Natural killer cell treated with Interleukin-12 subunit alpha and Interleukin-12 subunit beta and Interleukin-15 and Interleukin-18, amount 100 ng/mL, for 72 hours (primary cell): ENCODE measurements at regions not wholly inside any gene's neighbourhood (a gene's known extent, or its start where the extent isn't known, plus 50 kb on each side); places are given as distances from the start of the nearest gene placed in this dataset.

ENCODE experiments used
- ATAC-seq, 2 donors: fragments of 150-1000 bp; cut with Tn5 transposase in 1 of 2; sonication (Bioruptor Pico), chemical (Tn5 transposase) in 1 of 2; 2 replicates each; pipeline ENCODE4 v1.10.0; 2021
- DNase-seq: peaks from one replicate; pipeline ENCODE4 v3.0.0; 2022; ENCODE audit warnings: low spot score
- H3K27ac Mint-ChIP-seq, 2 donors: 1 replicate in 1 of 2; 2 replicates in 1 of 2; pipeline ENCODE4 v1.8.0; 2022; ENCODE audit warnings: mixed read lengths in 2 of 2, mild to moderate bottlenecking in 1 of 2, moderate library complexity in 1 of 2
- H3K27me3 Mint-ChIP-seq, 2 donors: 1 replicate in 1 of 2; 2 replicates in 1 of 2; pipeline ENCODE4 v1.8.0; 2022; ENCODE audit warnings: mixed read lengths in 2 of 2
- H3K36me3 Mint-ChIP-seq: one replicate; pipeline ENCODE4 v1.8.0; 2022; ENCODE audit warnings: mixed read lengths
- H3K4me1 Mint-ChIP-seq, 2 donors: 1 replicate in 1 of 2; 2 replicates in 1 of 2; pipeline ENCODE4 v1.8.0; 2022; ENCODE audit warnings: low read depth in 2 of 2, mixed read lengths in 2 of 2, mild to moderate bottlenecking in 1 of 2
- H3K4me3 Mint-ChIP-seq: one replicate; pipeline ENCODE4 v1.8.0; 2022; ENCODE audit warnings: mixed read lengths
- H3K9me3 Mint-ChIP-seq: 2 replicates; pipeline ENCODE4 v1.8.0; 2022; ENCODE audit warnings: mixed read lengths

DNA sequence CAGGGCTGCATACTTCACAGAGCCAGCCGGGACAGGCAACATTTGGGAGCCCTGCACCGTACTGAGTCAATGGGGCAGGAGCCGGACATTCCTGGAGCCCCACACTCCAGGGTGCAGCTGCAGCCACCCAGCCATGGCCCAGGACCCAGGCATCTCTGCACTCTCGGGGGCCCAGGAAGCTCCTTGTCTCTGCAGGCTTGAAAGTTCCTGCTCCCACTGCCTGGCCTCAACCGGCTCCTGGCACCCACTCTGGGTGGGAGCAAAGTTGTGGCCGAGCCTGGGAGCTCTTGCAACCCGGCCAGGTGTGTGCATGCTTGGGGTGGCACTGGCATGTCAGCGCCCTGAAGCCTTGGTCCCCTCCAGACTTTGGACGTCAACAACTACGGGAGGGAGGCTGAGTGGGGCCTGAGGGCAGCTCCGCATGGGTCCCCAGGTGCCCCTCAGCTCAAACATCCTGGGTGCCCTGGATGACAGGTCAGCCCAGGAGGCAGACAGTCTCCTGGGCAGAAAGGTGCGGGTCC is 833.5 kb upstream of the CADM2 start:
- Mint-ChIP-seq H3K9me3 (peaks cover 19% of the 10 kb centered on the region), H3K4me1 (no peaks in the 10 kb centered on the region), H3K27me3 (no peaks in the 10 kb centered on the region), H3K4me3 (no peak overlapping the region), H3K27ac (no peak overlapping the region), H3K36me3 (peaks cover 4% of the 10 kb centered on the region)
- ATAC-seq (peak in 1 of 2 donors; percentile 31), DNase-seq (no peak)

DNA sequence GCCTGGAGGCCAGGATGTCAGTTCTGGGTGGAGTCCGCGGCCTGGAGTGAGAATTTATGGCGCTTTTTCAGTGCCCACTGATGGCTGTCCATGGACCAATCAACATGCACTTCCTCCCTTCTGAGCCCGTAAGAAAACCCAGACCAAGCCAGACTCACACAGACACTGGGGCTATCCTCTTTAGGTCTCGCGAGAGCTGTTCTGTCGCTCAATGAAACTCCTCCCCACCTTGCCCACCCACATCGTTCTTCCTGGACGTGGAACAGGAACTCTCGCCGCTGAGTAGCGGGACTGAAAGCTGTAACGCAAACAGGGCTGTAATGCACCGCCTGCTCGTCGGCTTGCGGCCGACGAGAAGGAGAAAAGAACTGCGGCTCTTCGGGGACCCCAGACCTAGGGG is 833.0 kb upstream of the CADM2 start:
- Mint-ChIP-seq H3K4me3 (no peak overlapping the region), H3K36me3 (peaks cover 4% of the 10 kb centered on the region), H3K4me1 (no peaks in the 10 kb centered on the region), H3K27me3 (no peaks in the 10 kb centered on the region), H3K27ac (no peak overlapping the region), H3K9me3 (peaks cover 19% of the 10 kb centered on the region)
- DNase-seq (no peak), ATAC-seq (no peak)

- ATAC-seq (no peak), DNase-seq (no peak)
- H3K4me3 Mint-ChIP-seq, result no peak overlapping the region
- no peaks in the 10 kb centered on the region for H3K27me3 Mint-ChIP-seq
- H3K9me3 Mint-ChIP-seq, result peaks cover 19% of the 10 kb centered on the region
- no peak overlapping the region for H3K27ac Mint-ChIP-seq
- no peaks in the 10 kb centered on the region for H3K4me1 Mint-ChIP-seq
- H3K36me3 Mint-ChIP-seq, result peaks cover 4% of the 10 kb centered on the region
Measured at GRCh38 chr3:84126160-84126559, 832.6 kb upstream of the CADM2 start.

GRCh38 chr3:84128024-84128423 is 830.8 kb upstream of the CADM2 start:
- Mint-ChIP-seq H3K4me1 (no peaks in the 10 kb centered on the region), H3K27ac (no peak overlapping the region), H3K4me3 (no peak overlapping the region), H3K9me3 (peaks cover 20% of the 10 kb centered on the region), H3K36me3 (peaks cover 4% of the 10 kb centered on the region), H3K27me3 (no peaks in the 10 kb centered on the region)
- DNase-seq, result no peak
- no peak for ATAC-seq

DNA sequence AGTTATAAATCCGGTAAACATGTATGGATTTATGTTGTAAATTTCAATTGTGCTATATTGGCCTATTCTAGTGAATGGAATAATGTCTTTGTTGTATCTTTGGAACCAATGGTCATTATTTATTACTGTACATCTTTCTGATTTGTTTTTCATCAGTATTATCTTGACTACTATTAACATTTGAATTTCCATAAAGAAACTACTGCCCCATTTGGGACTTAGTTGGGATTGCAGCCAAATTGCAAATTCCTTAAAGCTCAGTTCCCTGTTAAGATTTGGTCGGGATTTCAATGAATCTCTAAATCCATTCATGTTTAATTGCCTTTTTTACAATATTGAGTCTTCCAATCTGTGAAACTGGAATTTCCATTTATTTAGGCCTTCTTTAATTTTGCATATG is 822.4 kb upstream of the CADM2 start:
- no peak for DNase-seq

GRCh38 chr3:84140631-84141030 is 818.2 kb upstream of the CADM2 start:
- no peak overlapping the region for H3K4me3 Mint-ChIP-seq
- H3K27ac Mint-ChIP-seq, result no peak overlapping the region
- ATAC-seq, result no peak

More for the DNA sequence above, 822.4 kb upstream of the CADM2 start:
- no peaks in the 10 kb centered on the region for H3K36me3 Mint-ChIP-seq
- no peaks in the 10 kb centered on the region for H3K27me3 Mint-ChIP-seq
- ATAC-seq, result no peak
- H3K4me3 Mint-ChIP-seq, result no peak overlapping the region
- H3K27ac Mint-ChIP-seq, result no peak overlapping the region
- peaks cover 10% of the 10 kb centered on the region for H3K9me3 Mint-ChIP-seq
- H3K4me1 Mint-ChIP-seq, result no peaks in the 10 kb centered on the region

GRCh38 chr3:84141571-84141970 is 817.2 kb upstream of the CADM2 start:
- Mint-ChIP-seq H3K27me3 (no peaks in the 10 kb centered on the region), H3K36me3 (no peaks in the 10 kb centered on the region), H3K4me1 (no peaks in the 10 kb centered on the region), H3K27ac (no peak overlapping the region), H3K4me3 (no peak overlapping the region), H3K9me3 (peaks cover 5% of the 10 kb centered on the region)
- ATAC-seq, result no peak
- no peak for DNase-seq

More at GRCh38 chr3:84140631-84141030, 818.2 kb upstream of the CADM2 start:
- H3K36me3 Mint-ChIP-seq, result no peaks in the 10 kb centered on the region
- no peaks in the 10 kb centered on the region for H3K4me1 Mint-ChIP-seq
- peaks cover 5% of the 10 kb centered on the region for H3K9me3 Mint-ChIP-seq
- DNase-seq, result no peak
- H3K27me3 Mint-ChIP-seq, result no peaks in the 10 kb centered on the region

DNA sequence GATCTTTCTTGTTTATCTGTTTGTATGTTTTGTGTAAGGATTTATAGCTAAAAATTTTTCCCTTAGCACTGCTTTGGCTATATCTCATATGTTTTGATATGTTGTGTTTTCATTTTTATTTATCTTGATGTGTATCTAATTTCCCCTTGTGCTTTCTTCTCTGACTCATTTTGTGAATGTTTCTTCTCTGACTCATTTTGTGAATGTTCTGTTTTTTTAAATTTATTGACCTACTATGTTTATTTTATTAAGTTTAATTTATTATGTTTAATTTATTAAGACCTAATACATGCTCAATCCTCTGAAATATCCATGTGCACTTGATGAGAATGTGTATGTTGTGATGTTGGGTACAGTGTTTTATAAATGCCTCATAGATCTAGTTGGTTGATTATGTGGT is 793.5 kb upstream of the CADM2 start:
- H3K27me3 Mint-ChIP-seq, result no peaks in the 10 kb centered on the region
- H3K4me1 Mint-ChIP-seq, result no peaks in the 10 kb centered on the region
- H3K9me3 Mint-ChIP-seq, result peaks cover 29% of the 10 kb centered on the region
- ATAC-seq (no peak), DNase-seq (no peak)
- peaks cover 5% of the 10 kb centered on the region for H3K36me3 Mint-ChIP-seq
- no peak overlapping the region for H3K27ac Mint-ChIP-seq
- H3K4me3 Mint-ChIP-seq, result no peak overlapping the region

DNA sequence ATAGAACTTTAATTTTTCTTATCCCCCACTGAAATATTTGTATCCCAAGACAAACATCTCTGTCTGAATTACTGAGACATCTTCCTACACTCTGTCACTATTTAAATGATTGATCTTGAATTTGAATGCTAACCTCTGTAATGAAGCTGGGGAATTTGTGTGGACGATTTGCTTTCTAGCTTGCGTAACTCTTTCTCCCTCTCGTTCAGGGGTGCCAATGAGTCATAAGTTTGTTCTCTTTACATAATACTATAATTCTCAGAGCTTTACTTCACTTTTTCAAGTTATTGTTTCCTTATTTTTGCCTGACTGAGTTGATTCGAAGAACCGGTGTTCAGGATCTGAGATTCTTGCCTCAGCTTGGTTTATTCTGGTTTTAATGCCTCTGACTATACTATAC is 783.3 kb upstream of the CADM2 start:
- Mint-ChIP-seq H3K4me3 (no peak overlapping the region), H3K36me3 (peaks cover 4% of the 10 kb centered on the region), H3K4me1 (no peaks in the 10 kb centered on the region), H3K27me3 (no peaks in the 10 kb centered on the region), H3K9me3 (peaks cover 13% of the 10 kb centered on the region), H3K27ac (no peak overlapping the region)
- ATAC-seq (no peak), DNase-seq (no peak)

DNA sequence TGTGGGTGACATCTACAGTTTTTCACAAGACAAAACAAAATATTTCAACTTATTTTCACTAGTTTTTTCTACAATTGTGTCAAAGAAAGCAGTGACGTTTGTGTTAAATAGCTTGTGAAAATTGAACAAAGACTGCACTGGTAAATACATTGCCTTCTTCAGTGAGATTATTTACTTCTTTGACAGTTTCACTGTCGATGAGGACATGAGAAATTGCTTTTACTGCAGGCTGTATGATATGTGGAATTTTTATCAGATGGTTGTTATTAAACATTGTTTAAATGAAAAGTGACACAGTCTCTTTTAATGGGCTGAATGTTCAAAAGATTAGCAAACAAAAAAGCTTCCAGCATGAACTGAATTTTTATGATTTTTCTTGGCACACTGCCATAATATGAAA is 773.9 kb upstream of the CADM2 start:
- DNase-seq (no peak), ATAC-seq (no peak)
- Mint-ChIP-seq H3K27ac (no peak overlapping the region), H3K9me3 (peaks cover 9% of the 10 kb centered on the region), H3K4me1 (no peaks in the 10 kb centered on the region), H3K4me3 (no peak overlapping the region), H3K27me3 (no peaks in the 10 kb centered on the region), H3K36me3 (peaks cover 5% of the 10 kb centered on the region)

- Mint-ChIP-seq H3K27ac (no peak overlapping the region), H3K36me3 (peaks cover 27% of the 10 kb centered on the region), H3K4me1 (no peaks in the 10 kb centered on the region), H3K27me3 (no peaks in the 10 kb centered on the region), H3K9me3 (peaks cover 21% of the 10 kb centered on the region), H3K4me3 (no peak overlapping the region)
- no peak for ATAC-seq
- no peak for DNase-seq
Measured at GRCh38 chr3:84194029-84194428, 764.8 kb upstream of the CADM2 start.

- Mint-ChIP-seq H3K27me3 (no peaks in the 10 kb centered on the region), H3K27ac (no peak overlapping the region), H3K9me3 (peaks cover 17% of the 10 kb centered on the region), H3K4me3 (no peak overlapping the region), H3K4me1 (no peaks in the 10 kb centered on the region), H3K36me3 (peaks cover 19% of the 10 kb centered on the region)
- DNase-seq (no peak), ATAC-seq (no peak)
Measured at GRCh38 chr3:84209474-84209873, 749.3 kb upstream of the CADM2 start.

- no peak overlapping the region for H3K27ac Mint-ChIP-seq
- no peaks in the 10 kb centered on the region for H3K27me3 Mint-ChIP-seq
- no peak overlapping the region for H3K4me3 Mint-ChIP-seq
- DNase-seq (no peak), ATAC-seq (no peak)
- no peaks in the 10 kb centered on the region for H3K4me1 Mint-ChIP-seq
- H3K36me3 Mint-ChIP-seq, result peaks cover 15% of the 10 kb centered on the region
- H3K9me3 Mint-ChIP-seq, result peaks cover 35% of the 10 kb centered on the region
Measured at GRCh38 chr3:84223512-84223911, 735.3 kb upstream of the CADM2 start.

DNA sequence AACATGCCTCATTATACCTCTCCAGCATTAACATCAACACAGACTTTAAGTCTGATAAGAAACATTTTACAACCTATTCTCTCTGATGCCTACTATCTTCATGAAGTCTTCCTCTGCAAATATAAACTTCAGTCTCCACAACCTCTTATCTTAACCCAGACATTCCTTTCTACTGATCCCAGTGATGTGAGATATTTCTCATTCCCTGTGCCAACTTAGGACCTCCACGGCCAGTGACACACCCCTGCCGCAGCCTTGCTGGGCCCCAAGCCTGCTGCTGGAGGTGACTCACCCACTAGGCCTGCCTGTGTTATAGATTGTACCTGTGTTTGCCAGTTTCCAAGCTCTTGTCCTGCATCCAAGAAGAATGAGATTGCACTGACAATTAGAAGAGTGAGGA is 734.5 kb upstream of the CADM2 start:
- Mint-ChIP-seq H3K27ac (no peak overlapping the region), H3K9me3 (peaks cover 35% of the 10 kb centered on the region), H3K4me1 (no peaks in the 10 kb centered on the region), H3K4me3 (no peak overlapping the region), H3K36me3 (peaks cover 15% of the 10 kb centered on the region), H3K27me3 (no peaks in the 10 kb centered on the region)
- ATAC-seq (no peak), DNase-seq (no peak)

DNA sequence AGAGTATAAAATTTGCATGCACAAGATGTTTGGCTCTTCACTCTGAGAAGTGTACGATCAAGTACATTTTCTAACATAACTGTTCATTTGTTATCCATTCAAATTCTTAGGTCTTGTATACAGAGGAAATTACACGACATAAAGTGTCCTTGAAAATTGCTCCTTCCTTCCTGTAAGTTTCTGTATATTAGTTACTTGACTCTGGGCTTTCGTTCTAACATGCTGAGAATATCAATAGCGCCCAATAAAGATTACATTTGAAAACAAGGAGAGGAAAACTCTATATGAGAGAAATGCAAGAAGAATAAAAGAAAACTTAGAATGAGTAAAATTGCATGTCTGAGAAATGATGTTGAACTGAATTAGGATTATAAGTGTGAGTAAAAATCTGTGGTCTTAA is 722.5 kb upstream of the CADM2 start:
- Mint-ChIP-seq H3K27ac (no peak overlapping the region), H3K4me3 (no peak overlapping the region), H3K4me1 (no peaks in the 10 kb centered on the region), H3K36me3 (peaks cover 6% of the 10 kb centered on the region), H3K27me3 (no peaks in the 10 kb centered on the region), H3K9me3 (peaks cover 10% of the 10 kb centered on the region)
- ATAC-seq (no peak), DNase-seq (no peak)
